Neural progenitor cell (in vitro differentiated cells): ENCODE measurements at regions not wholly inside any gene's neighbourhood (a gene's known extent, or its start where the extent isn't known, plus 50 kb on each side); places are given as distances from the start of the nearest gene placed in this dataset.

ENCODE experiments used
- EZH2 ChIP-seq: fragments of 200-600 bp; sonication (generic); IDR thresholded peaks from 2 replicates; pipeline ENCODE4 v1.6.1; 2017; ENCODE audit warnings: antibody characterized with exemption, mild to moderate bottlenecking, moderate library complexity
- EZH2phosphoT487 ChIP-seq: fragments of 200-600 bp; sonication (generic); IDR thresholded peaks from 2 replicates; pipeline ENCODE4 v1.6.1; 2017; ENCODE audit warnings: antibody characterized with exemption
- TF ChIP-seq, protein P1 (sequence below): fragments of 200-600 bp; sonication (generic); IDR thresholded peaks from 2 replicates; pipeline ENCODE4 v1.5.1; 2017; ENCODE audit warnings: antibody characterized with exemption, mild to moderate bottlenecking

DNA sequence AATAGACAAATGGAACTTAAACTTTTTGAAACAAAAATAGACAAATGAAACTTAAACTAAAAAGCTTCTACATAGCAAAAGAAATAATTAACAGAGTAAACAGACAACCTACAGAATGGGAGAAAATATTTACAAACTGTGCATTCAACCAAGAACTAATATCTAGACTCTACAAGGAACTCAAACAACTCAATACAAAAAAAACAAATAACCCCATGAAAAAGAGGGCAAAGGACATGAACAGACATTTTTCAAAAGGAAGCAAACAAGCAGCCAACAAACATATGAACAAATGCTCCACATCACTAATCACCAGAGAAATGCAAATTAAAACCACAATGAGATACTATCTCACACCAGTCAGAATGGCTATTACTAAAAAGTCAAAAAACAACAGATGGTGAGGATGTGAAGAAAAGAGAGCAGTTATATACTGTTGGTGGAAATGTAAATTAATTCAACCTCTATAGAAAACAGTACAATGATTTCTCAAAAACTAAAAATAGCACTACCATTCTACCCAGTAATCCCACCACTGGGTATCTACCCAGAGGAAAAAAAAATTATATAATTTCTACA is 170.8 kb upstream of the RGMB start:
- TF ChIP-seq, protein P1, sequence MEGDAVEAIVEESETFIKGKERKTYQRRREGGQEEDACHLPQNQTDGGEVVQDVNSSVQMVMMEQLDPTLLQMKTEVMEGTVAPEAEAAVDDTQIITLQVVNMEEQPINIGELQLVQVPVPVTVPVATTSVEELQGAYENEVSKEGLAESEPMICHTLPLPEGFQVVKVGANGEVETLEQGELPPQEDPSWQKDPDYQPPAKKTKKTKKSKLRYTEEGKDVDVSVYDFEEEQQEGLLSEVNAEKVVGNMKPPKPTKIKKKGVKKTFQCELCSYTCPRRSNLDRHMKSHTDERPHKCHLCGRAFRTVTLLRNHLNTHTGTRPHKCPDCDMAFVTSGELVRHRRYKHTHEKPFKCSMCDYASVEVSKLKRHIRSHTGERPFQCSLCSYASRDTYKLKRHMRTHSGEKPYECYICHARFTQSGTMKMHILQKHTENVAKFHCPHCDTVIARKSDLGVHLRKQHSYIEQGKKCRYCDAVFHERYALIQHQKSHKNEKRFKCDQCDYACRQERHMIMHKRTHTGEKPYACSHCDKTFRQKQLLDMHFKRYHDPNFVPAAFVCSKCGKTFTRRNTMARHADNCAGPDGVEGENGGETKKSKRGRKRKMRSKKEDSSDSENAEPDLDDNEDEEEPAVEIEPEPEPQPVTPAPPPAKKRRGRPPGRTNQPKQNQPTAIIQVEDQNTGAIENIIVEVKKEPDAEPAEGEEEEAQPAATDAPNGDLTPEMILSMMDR = no peak
- TF ChIP-seq EZH2phosphoT487 (no peak), EZH2 (no peak)
